ENCODE measurements at regions not wholly inside any gene's neighbourhood (a gene's known extent, or its start where the extent isn't known, plus 50 kb on each side); places are given as distances from the start of the nearest gene placed in this dataset.

DNA sequence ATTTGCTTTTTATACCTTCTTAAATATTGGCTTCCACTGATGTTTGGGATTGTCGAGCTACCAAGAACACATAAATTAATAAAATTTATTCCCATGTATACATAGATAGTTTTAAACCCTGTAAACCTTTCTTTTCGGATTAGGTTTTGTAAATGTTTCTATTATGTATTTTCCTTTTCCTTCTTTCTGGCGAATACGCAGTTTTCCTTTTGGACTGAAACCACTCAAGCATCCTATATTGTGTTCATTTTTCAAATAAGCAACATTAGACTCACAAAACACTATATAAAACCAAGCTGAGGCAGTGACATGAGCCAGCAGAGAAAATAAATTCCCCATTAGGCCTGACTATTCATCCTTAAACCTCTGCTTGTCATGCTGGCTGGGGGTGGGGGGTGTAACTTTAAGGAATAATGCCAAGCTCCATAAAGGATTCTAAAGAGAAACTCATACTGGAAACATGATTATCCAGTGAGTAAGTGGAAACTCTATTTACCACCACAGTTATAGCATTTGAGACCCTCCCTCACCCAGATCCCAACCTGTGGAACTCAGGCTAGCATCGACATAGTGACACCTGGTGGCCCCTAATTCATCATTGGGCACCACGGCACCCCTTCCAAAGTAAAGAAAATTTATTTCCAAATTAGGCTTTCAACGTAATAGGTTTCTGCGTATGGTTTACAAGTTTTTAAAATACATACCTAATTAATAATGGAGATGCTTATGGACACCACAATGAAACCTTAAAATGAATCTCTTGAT, 86.5 kb upstream of the CELF2 start:
- TF ChIP-seq, protein P1, sequence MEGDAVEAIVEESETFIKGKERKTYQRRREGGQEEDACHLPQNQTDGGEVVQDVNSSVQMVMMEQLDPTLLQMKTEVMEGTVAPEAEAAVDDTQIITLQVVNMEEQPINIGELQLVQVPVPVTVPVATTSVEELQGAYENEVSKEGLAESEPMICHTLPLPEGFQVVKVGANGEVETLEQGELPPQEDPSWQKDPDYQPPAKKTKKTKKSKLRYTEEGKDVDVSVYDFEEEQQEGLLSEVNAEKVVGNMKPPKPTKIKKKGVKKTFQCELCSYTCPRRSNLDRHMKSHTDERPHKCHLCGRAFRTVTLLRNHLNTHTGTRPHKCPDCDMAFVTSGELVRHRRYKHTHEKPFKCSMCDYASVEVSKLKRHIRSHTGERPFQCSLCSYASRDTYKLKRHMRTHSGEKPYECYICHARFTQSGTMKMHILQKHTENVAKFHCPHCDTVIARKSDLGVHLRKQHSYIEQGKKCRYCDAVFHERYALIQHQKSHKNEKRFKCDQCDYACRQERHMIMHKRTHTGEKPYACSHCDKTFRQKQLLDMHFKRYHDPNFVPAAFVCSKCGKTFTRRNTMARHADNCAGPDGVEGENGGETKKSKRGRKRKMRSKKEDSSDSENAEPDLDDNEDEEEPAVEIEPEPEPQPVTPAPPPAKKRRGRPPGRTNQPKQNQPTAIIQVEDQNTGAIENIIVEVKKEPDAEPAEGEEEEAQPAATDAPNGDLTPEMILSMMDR (IDR thresholded peaks at IDR 0.05): no peak

DNA sequence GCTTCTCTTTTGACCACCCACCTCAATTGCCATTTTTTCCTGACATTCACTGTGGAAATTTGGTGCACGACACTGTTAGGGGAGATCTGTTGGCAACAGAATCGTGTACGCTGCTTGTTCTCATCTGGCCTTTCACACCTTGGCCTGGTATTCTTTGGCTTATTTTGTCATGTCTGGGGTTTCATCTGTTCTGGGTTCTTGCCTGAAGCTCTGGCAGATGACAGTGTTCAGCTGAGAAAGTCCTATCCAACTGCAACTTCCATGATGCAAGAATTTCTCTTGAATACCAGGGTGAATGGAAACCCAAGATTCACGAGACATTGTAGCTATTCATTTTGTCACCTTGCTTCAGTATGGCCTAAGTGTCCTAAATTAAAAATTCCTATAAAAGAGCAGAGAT, 82.6 kb upstream of the CELF2 start:
- TF ChIP-seq, protein P1 (IDR thresholded peaks at IDR 0.05): no peak
- no peak overlapping the region for H3K27ac Mint-ChIP-seq
- no peaks in the 10 kb centered on the region for H3K9me3 Mint-ChIP-seq
- H3K4me1 Mint-ChIP-seq: no peaks in the 10 kb centered on the region
- no peaks in the 10 kb centered on the region for H3K36me3 Mint-ChIP-seq (ENCODE audit: low read depth)
- H3K4me3 Mint-ChIP-seq: no peak overlapping the region
- H3K27me3 Mint-ChIP-seq (ENCODE audit: low read depth, poor library complexity): peaks cover 4% of the 10 kb centered on the region
- DNase-seq: no peak

More for the DNA sequence above, 86.5 kb upstream of the CELF2 start:
- H3K4me1 Mint-ChIP-seq: no peaks in the 10 kb centered on the region
- H3K36me3 Mint-ChIP-seq (ENCODE audit: low read depth): no peaks in the 10 kb centered on the region
- H3K4me3 Mint-ChIP-seq: no peak overlapping the region
- DNase-seq: no peak
- no peak overlapping the region for H3K27ac Mint-ChIP-seq
- peaks cover 3% of the 10 kb centered on the region for H3K9me3 Mint-ChIP-seq
- peaks cover 11% of the 10 kb centered on the region for H3K27me3 Mint-ChIP-seq (ENCODE audit: low read depth, poor library complexity)

DNA sequence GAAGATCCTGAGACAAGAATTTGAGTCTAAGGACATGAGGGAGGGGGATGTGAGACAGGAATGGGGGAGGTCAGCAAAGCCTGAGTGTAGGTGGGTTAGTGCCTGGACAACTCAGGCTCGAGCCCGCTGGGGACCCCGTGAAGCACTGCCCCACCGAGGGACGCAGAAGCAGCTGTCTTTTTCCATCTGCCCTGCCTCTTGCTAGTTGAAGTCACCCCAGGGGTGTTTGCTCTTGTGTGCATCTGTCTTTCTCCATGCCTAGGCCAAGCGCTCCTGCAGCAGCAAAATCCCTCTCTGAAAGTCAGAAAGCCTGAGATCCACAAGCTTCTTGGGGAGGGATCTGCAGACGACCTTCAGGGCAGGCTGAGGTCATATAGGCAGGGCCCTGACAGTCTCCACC, 79.0 kb upstream of the CELF2 start:
- Mint-ChIP-seq H3K4me3 (no peak overlapping the region), H3K9me3 (peaks cover 11% of the 10 kb centered on the region), H3K4me1 (no peaks in the 10 kb centered on the region), H3K27ac (no peak overlapping the region), H3K36me3 (ENCODE audit: low read depth) (peaks cover 5% of the 10 kb centered on the region), H3K27me3 (ENCODE audit: low read depth, poor library complexity) (peaks cover 10% of the 10 kb centered on the region)
- DNase-seq: no peak
- TF ChIP-seq, protein P1 (IDR thresholded peaks at IDR 0.05): no peak

DNA sequence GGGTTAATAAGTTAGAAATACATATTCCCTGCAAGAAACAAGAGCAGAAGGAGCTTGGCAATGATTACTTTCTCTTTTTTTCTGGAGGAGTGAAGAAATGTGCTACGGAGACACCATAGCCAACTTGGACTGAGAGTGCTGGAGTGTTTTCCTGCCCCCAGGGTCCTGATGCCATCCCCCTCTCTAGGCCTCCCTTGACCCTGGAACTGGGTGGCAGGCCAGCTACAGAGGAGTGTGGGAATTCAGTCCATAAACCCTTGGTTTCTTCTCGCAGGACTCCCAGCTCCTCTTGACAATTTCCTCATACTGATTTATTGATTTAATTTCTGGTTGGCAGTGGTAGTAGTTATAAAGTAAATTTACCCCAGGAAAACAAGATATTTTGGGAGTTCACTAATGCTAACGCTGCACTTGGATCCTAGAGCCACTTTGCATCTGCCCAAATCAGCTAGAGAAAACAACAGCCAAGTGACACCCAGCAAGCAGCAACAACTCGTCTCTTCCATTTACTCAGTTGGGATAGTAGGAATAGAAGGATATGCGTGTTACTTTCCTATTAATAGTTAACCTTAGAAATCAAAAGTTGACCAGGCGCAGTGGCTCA, 76.4 kb upstream of the CELF2 start:
- no peak for DNase-seq
- peaks cover 35% of the 10 kb centered on the region for H3K9me3 Mint-ChIP-seq
- no peak overlapping the region for H3K4me3 Mint-ChIP-seq
- no peaks in the 10 kb centered on the region for H3K4me1 Mint-ChIP-seq
- H3K27ac Mint-ChIP-seq: no peak overlapping the region
- H3K27me3 Mint-ChIP-seq (ENCODE audit: low read depth, poor library complexity): peaks cover 13% of the 10 kb centered on the region
- TF ChIP-seq, protein P1 (IDR thresholded peaks at IDR 0.05): no peak
- H3K36me3 Mint-ChIP-seq (ENCODE audit: low read depth): peaks cover 13% of the 10 kb centered on the region

DNA sequence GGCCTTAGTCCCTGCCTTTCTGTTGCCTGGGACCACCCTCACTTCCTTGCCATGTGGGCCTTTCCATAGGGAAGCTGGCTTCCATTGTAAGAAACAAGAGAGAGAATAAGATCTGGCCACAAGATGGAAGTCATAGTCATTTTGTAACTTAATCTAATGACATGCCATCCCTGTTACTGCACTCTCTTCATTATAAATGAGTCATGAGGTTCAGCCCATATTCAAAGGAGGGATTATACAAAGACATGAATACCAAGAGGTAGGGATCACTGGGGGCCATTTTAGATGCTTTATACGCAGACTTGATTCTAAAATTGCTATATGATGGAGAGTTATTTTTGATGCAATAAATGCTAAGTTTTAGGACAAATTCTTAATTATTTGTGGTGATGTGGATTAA, 75.2 kb upstream of the CELF2 start:
- Mint-ChIP-seq H3K9me3 (peaks cover 41% of the 10 kb centered on the region), H3K27me3 (ENCODE audit: low read depth, poor library complexity) (peaks cover 12% of the 10 kb centered on the region), H3K4me1 (no peaks in the 10 kb centered on the region)

More for the DNA sequence above, 75.2 kb upstream of the CELF2 start:
- no peak for DNase-seq
- TF ChIP-seq, protein P1 (IDR thresholded peaks at IDR 0.05): no peak
- no peak overlapping the region for H3K4me3 Mint-ChIP-seq
- H3K27ac Mint-ChIP-seq: no peak overlapping the region
- peaks cover 13% of the 10 kb centered on the region for H3K36me3 Mint-ChIP-seq (ENCODE audit: low read depth)

All from nephron progenitor cell (in vitro differentiated cells).